WTC11 (cell line): ENCODE measurements at regions not wholly inside any gene's neighbourhood (a gene's known extent, or its start where the extent isn't known, plus 50 kb on each side); places are given as distances from the start of the nearest gene placed in this dataset.

ENCODE experiments used
- ATAC-seq: fragments of 200-7000 bp; cut with Tn5 transposase; 2 replicates; pipeline ENCODE4 v1.10.0; 2021; ENCODE audit warnings: mild to moderate bottlenecking, moderate library complexity
- CTCF ChIA-PET: fragments of 300-600 bp; sonication (Branson Sonifier 250); formaldehyde crosslinking; loops from one replicate; lab custom pipeline; 2021; ENCODE audit warnings: antibody characterized with exemption; lab: Charles Lee
- POLR2A ChIA-PET: fragments of 350-600 bp; sonication (Branson Sonifier 250); formaldehyde crosslinking; loops from one replicate; lab custom pipeline; 2021; ENCODE audit warnings: antibody characterized with exemption; lab: Charles Lee
- DNase-seq: peaks from one replicate; pipeline ENCODE4 v3.0.0; 2021; ENCODE audit warnings: low spot score
- H3K27ac Mint-ChIP-seq: 2 replicates; pipeline ENCODE4 v1.8.0; 2021; ENCODE audit warnings: mixed read lengths
- H3K27me3 Mint-ChIP-seq: 2 replicates; pipeline ENCODE4 v1.8.0; 2021; ENCODE audit warnings: low read depth, mild to moderate bottlenecking, moderate library complexity, mixed read lengths
- H3K36me3 Mint-ChIP-seq: 2 replicates; pipeline ENCODE4 v1.8.0; 2021; ENCODE audit warnings: mixed read lengths
- H3K4me1 Mint-ChIP-seq: 2 replicates; pipeline ENCODE4 v1.8.0; 2022; ENCODE audit warnings: mixed read lengths
- H3K4me3 Mint-ChIP-seq: 2 replicates; pipeline ENCODE4 v1.8.0; 2021; ENCODE audit warnings: mild to moderate bottlenecking, moderate library complexity, mixed read lengths
- H3K9me3 Mint-ChIP-seq: 2 replicates; pipeline ENCODE4 v1.8.0; 2021; ENCODE audit warnings: mixed read lengths
- ETV6 ChIP-seq: sonication (generic); formaldehyde crosslinking; IDR thresholded peaks from 2 replicates; pipeline ENCODE4 v1.8.1; 2022; ENCODE audit warnings: mild to moderate bottlenecking, missing genetic modification reagents
- FOXJ3 ChIP-seq: sonication (generic); formaldehyde crosslinking; IDR thresholded peaks from 2 replicates; pipeline ENCODE4 v1.9.0; 2021; ENCODE audit warnings: missing genetic modification reagents, mild to moderate bottlenecking, borderline replicate concordance
- HMGA2 ChIP-seq: fragments of 250-450 bp; sonication (Bioruptor Pico); IDR thresholded peaks from 2 replicates; pipeline ENCODE4 v1.4.0; 2021; ENCODE audit warnings: mild to moderate bottlenecking, moderate library complexity
- HMGXB4 ChIP-seq: sonication (generic); formaldehyde crosslinking; IDR thresholded peaks from 2 replicates; pipeline ENCODE4 v1.8.1; 2023; ENCODE audit warnings: mild to moderate bottlenecking, moderate library complexity, missing genetic modification reagents
- JAZF1 ChIP-seq: fragments of 250-450 bp; sonication (Bioruptor Pico); IDR thresholded peaks from 2 replicates; pipeline ENCODE4 v1.9.0; 2021; ENCODE audit warnings: moderate library complexity, mild to moderate bottlenecking, inconsistent platforms
- MXD4 ChIP-seq: fragments of 250-450 bp; sonication (Bioruptor Pico); IDR thresholded peaks from 2 replicates; pipeline ENCODE4 v1.8.0; 2021; ENCODE audit warnings: mild to moderate bottlenecking, moderate library complexity, borderline replicate concordance
- NFATC4 ChIP-seq: fragments of 250-450 bp; sonication (Bioruptor Pico); IDR thresholded peaks from 2 replicates; pipeline ENCODE4 v1.9.0; 2021; ENCODE audit warnings: mild to moderate bottlenecking
- NFYB ChIP-seq: sonication (generic); formaldehyde crosslinking; conservative IDR thresholded peaks from 2 replicates; pipeline ENCODE4 v1.8.0; 2022; ENCODE audit warnings: low read depth, missing genetic modification reagents
- NR3C1 ChIP-seq: sonication (generic); formaldehyde crosslinking; conservative IDR thresholded peaks from 2 replicates; pipeline ENCODE4 v1.8.1; 2023; ENCODE audit warnings: low read depth, mild to moderate bottlenecking, missing genetic modification reagents
- PREB ChIP-seq: sonication (generic); formaldehyde crosslinking; IDR thresholded peaks from 2 replicates; pipeline ENCODE4 v1.8.1; 2022; ENCODE audit warnings: mild to moderate bottlenecking, missing genetic modification reagents, moderate library complexity, borderline replicate concordance
- RELA ChIP-seq: sonication (generic); formaldehyde crosslinking; IDR thresholded peaks from 2 replicates; pipeline ENCODE4 v1.8.1; 2022; ENCODE audit warnings: missing genetic modification reagents, mild to moderate bottlenecking, borderline replicate concordance
- ZNF317 ChIP-seq: sonication (generic); formaldehyde crosslinking; IDR thresholded peaks from 2 replicates; pipeline ENCODE4 v1.8.1; 2023; ENCODE audit warnings: low read depth, mild to moderate bottlenecking, moderate library complexity, missing genetic modification reagents, borderline replicate concordance
- TF ChIP-seq, protein P1 (sequence below): sonication (generic); formaldehyde crosslinking; IDR thresholded peaks from 2 replicates; pipeline ENCODE4 v1.8.1; 2023; ENCODE audit warnings: mild to moderate bottlenecking, missing genetic modification reagents, moderate library complexity
- TF ChIP-seq, protein P2 (sequence below): sonication (generic); formaldehyde crosslinking; IDR thresholded peaks from 2 replicates; pipeline ENCODE4 v1.8.0; 2023; ENCODE audit warnings: mild to moderate bottlenecking, missing genetic modification reagents
- TF ChIP-seq, protein P3 (sequence below): sonication (generic); formaldehyde crosslinking; conservative IDR thresholded peaks from 2 replicates; pipeline ENCODE4 v1.8.1; 2022; ENCODE audit warnings: mild to moderate bottlenecking, missing genetic modification reagents

DNA sequence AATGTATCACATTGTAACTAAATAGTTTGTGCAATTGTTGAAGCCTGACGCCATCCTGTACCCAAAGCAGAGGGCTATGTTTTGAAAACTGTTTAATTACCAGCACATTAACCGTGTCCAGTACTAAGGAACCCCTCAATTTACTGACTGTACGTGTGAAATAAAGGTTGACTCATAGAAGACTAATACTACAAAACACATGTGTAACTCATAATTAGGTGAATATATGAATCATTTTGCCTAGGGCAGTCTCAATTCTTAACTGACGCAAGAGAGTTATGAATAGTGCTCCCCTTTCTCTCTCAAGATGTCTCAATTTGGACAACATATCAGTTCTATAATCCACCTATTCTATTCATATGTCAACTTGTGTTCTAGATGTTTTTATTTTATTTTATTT is 558.4 kb downstream of the PRDM9 start:
- POLR2A ChIA-PET: no interaction called here
- H3K9me3 Mint-ChIP-seq: peaks cover 20% of the 10 kb centered on the region
- H3K36me3 Mint-ChIP-seq: peaks cover 5% of the 10 kb centered on the region; the same call in 1 of the 2 replicates
- no peak for TF ChIP-seq NR3C1 (CRISPR knock-in tag)
- no peak for TF ChIP-seq RELA (CRISPR knock-in tag)
- TF ChIP-seq, protein P1, sequence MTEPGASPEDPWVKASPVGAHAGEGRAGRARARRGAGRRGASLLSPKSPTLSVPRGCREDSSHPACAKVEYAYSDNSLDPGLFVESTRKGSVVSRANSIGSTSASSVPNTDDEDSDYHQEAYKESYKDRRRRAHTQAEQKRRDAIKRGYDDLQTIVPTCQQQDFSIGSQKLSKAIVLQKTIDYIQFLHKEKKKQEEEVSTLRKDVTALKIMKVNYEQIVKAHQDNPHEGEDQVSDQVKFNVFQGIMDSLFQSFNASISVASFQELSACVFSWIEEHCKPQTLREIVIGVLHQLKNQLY (CRISPR knock-in tag): no peak
- no peaks in the 10 kb centered on the region for H3K4me1 Mint-ChIP-seq
- ATAC-seq (no peak), DNase-seq (no peak)
- CTCF ChIA-PET: no interaction called here
- H3K27ac Mint-ChIP-seq: no peak overlapping the region
- no peak overlapping the region for H3K4me3 Mint-ChIP-seq
- H3K27me3 Mint-ChIP-seq: no peaks in the 10 kb centered on the region

DNA sequence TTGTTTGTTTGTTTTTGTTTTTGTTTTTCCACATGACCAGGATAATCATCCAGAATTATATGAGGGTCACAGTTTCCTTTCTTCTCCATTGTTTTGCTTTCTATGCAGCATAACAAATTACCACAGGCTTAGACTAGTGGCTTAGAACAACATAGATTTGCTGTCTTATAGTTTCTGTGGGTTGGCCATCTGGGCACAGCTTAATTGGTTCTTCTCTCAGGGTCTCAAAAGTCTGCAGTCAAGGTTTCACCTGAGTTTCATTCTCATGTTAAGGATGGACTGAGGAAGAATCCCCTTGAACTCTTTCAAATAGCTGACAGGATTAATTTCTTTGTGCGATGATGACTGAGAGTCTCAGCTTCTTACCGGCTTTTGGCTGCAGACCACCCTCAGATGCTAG is 559.8 kb downstream of the PRDM9 start:
- H3K36me3 Mint-ChIP-seq: peaks cover 5% of the 10 kb centered on the region; the same call in 1 of the 2 replicates
- no peaks in the 10 kb centered on the region for H3K27me3 Mint-ChIP-seq
- TF ChIP-seq, protein P2, sequence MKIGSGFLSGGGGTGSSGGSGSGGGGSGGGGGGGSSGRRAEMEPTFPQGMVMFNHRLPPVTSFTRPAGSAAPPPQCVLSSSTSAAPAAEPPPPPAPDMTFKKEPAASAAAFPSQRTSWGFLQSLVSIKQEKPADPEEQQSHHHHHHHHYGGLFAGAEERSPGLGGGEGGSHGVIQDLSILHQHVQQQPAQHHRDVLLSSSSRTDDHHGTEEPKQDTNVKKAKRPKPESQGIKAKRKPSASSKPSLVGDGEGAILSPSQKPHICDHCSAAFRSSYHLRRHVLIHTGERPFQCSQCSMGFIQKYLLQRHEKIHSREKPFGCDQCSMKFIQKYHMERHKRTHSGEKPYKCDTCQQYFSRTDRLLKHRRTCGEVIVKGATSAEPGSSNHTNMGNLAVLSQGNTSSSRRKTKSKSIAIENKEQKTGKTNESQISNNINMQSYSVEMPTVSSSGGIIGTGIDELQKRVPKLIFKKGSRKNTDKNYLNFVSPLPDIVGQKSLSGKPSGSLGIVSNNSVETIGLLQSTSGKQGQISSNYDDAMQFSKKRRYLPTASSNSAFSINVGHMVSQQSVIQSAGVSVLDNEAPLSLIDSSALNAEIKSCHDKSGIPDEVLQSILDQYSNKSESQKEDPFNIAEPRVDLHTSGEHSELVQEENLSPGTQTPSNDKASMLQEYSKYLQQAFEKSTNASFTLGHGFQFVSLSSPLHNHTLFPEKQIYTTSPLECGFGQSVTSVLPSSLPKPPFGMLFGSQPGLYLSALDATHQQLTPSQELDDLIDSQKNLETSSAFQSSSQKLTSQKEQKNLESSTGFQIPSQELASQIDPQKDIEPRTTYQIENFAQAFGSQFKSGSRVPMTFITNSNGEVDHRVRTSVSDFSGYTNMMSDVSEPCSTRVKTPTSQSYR (CRISPR knock-in tag): no peak
- no peak for TF ChIP-seq MXD4 (CRISPR knock-in tag)
- no peak for TF ChIP-seq HMGXB4 (CRISPR knock-in tag)
- no peak for TF ChIP-seq FOXJ3 (CRISPR knock-in tag)
- no peak for TF ChIP-seq ZNF317 (CRISPR knock-in tag)
- no peak for TF ChIP-seq NFYB (CRISPR knock-in tag)
- TF ChIP-seq, protein P3, sequence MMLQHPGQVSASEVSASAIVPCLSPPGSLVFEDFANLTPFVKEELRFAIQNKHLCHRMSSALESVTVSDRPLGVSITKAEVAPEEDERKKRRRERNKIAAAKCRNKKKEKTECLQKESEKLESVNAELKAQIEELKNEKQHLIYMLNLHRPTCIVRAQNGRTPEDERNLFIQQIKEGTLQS (CRISPR knock-in tag): no peak
- no peak for TF ChIP-seq JAZF1 (CRISPR knock-in tag)
- no peak for TF ChIP-seq PREB
- TF ChIP-seq NFATC4 (CRISPR knock-in tag): no peak
- no peak for TF ChIP-seq HMGA2 (CRISPR knock-in tag)
- no peak for TF ChIP-seq ETV6 (CRISPR knock-in tag)
- ChIA-PET POLR2A (no interaction called here), CTCF (no interaction called here)
- H3K27ac Mint-ChIP-seq: no peak overlapping the region
- H3K9me3 Mint-ChIP-seq: peaks cover 24% of the 10 kb centered on the region
- H3K4me1 Mint-ChIP-seq: no peaks in the 10 kb centered on the region
- no peak for ATAC-seq
- DNase-seq: no peak
- no peak overlapping the region for H3K4me3 Mint-ChIP-seq

DNA sequence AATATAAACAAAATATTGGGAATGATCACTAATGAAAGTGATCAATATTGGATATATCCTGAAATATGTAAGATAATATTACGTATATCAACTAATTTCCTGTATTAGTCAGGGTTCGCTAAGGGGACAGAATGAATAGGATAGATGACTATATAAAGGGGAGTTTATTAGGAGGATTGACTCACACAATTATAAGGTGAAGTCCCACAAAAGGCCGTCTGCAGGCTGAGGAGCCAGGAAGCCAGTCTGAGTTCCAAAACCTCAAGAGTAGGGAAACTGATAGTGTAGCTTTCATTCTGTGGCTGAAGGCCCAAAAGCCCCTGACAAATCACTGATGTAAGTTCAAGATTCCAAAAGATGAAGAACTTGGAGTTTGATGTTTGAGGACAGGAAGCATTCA is 561.1 kb downstream of the PRDM9 start:
- no peaks in the 10 kb centered on the region for H3K27me3 Mint-ChIP-seq
- no peak for ATAC-seq
- H3K9me3 Mint-ChIP-seq: peaks cover 28% of the 10 kb centered on the region
- CTCF ChIA-PET: no interaction called here
- no peak for DNase-seq
- H3K27ac Mint-ChIP-seq: no peak overlapping the region
- POLR2A ChIA-PET: no interaction called here
- no peak for TF ChIP-seq PREB
- H3K4me3 Mint-ChIP-seq: no peak overlapping the region
- H3K4me1 Mint-ChIP-seq: no peaks in the 10 kb centered on the region
- peaks cover 5% of the 10 kb centered on the region; the same call in 1 of the 2 replicates for H3K36me3 Mint-ChIP-seq
